A172 (cell line): ENCODE measurements at regions not wholly inside any gene's neighbourhood (a gene's known extent, or its start where the extent isn't known, plus 50 kb on each side); places are given as distances from the start of the nearest gene placed in this dataset.
"Not testable (repeated sequence)": the region's sequence is repeated elsewhere in the genome, so short reads cannot be mapped to it uniquely, and the experiment has no call there.

ENCODE experiments used
- DNase-seq: peaks from one replicate; pipeline ENCODE4 v3.0.0-alpha.2; 2015; ENCODE audit warnings: low spot score

- no peak for DNase-seq
These were observed 674.2 kb upstream of the MANEA start for GRCh38 chr6:94902974-94903628.

- no peak for DNase-seq
These were observed 678.1 kb upstream of the MANEA start for GRCh38 chr6:94899191-94899590.

- DNase-seq = no peak
These were observed 683.0 kb upstream of the MANEA start for GRCh38 chr6:94894300-94894699.

GRCh38 chr6:94893327-94893726 lies 684.0 kb upstream of the MANEA start:
- no peak for DNase-seq

GRCh38 chr6:94873819-94874218 lies 703.5 kb upstream of the MANEA start:
- DNase-seq = not testable (repeated sequence)

GRCh38 chr6:94862112-94862511 lies 715.2 kb upstream of the MANEA start:
- no peak for DNase-seq

- DNase-seq = no peak
These were observed 717.4 kb upstream of the MANEA start for GRCh38 chr6:94859924-94860323.

- not testable (repeated sequence) for DNase-seq
These were observed 720.3 kb upstream of the MANEA start for GRCh38 chr6:94856999-94857398.

- DNase-seq = not testable (repeated sequence)
These were observed 726.0 kb upstream of the MANEA start for GRCh38 chr6:94851329-94851728.

GRCh38 chr6:94845742-94846141 lies 731.6 kb upstream of the MANEA start:
- no peak for DNase-seq

- DNase-seq = no peak
These were observed 742.1 kb upstream of the MANEA start for GRCh38 chr6:94835264-94835663.

GRCh38 chr6:94813806-94814205 lies 763.5 kb upstream of the MANEA start:
- no peak for DNase-seq

GRCh38 chr6:94801344-94801743 lies 776.0 kb upstream of the MANEA start:
- no peak for DNase-seq

- DNase-seq = no peak
These were observed 791.8 kb upstream of the MANEA start for GRCh38 chr6:94785514-94785913.

GRCh38 chr6:94785081-94785480 lies 792.3 kb upstream of the MANEA start:
- DNase-seq = peak; percentile 35

GRCh38 chr6:94769197-94769596 lies 808.1 kb upstream of the MANEA start:
- no peak for DNase-seq

- DNase-seq = no peak
These were observed 825.5 kb upstream of the MANEA start for GRCh38 chr6:94751641-94752329.

- no peak for DNase-seq
These were observed 841.1 kb upstream of the MANEA start for GRCh38 chr6:94736236-94736635.

GRCh38 chr6:94735270-94735669 lies 842.1 kb upstream of the MANEA start:
- no peak for DNase-seq

GRCh38 chr6:94734751-94735150 lies 842.6 kb upstream of the MANEA start:
- no peak for DNase-seq

GRCh38 chr6:94733066-94733465 lies 844.3 kb upstream of the MANEA start:
- no peak for DNase-seq

- no peak for DNase-seq
These were observed 849.6 kb upstream of the MANEA start for GRCh38 chr6:94727710-94728109.

GRCh38 chr6:94721459-94721858 lies 855.9 kb upstream of the MANEA start:
- DNase-seq = no peak

- DNase-seq = no peak
These were observed 863.9 kb upstream of the MANEA start for GRCh38 chr6:94713446-94713845.
